AG09319 (cell line): ENCODE measurements at regions not wholly inside any gene's neighbourhood (a gene's known extent, or its start where the extent isn't known, plus 50 kb on each side); places are given as distances from the start of the nearest gene placed in this dataset.

Source experiments
- DNase-seq: peaks from one replicate; pipeline ENCODE4 v3.0.0-alpha.2; 2010; ENCODE audit warnings: low read depth; ENCODE audit errors: extremely low read depth
- TF ChIP-seq, protein P1 (sequence below): IDR thresholded peaks from 2 replicates; pipeline ENCODE4 v1.5.1; 2011; ENCODE audit warnings: low read depth, mild to moderate bottlenecking, inconsistent platforms, low read length, moderate library complexity

DNA sequence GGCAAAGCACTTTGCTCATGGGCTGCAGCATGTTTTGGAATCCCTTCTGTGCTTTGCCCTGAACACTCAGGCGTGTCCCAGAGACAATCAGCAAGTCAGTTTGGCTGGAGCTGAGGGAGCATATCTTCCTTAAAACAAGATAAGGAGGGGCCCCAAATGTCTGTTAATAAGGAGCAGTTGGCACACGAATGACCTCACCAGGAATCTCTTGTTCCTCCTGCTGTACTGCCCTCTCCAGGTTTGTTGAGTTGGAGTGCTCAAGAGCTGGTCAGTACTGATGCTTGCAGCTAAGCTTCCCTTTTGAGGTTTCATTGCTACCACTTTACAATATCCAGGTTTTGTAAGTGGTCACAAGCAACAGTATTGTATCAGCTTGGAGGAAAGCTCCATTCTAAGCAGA is 101.3 kb upstream of the EGFLAM start:
- TF ChIP-seq, protein P1, sequence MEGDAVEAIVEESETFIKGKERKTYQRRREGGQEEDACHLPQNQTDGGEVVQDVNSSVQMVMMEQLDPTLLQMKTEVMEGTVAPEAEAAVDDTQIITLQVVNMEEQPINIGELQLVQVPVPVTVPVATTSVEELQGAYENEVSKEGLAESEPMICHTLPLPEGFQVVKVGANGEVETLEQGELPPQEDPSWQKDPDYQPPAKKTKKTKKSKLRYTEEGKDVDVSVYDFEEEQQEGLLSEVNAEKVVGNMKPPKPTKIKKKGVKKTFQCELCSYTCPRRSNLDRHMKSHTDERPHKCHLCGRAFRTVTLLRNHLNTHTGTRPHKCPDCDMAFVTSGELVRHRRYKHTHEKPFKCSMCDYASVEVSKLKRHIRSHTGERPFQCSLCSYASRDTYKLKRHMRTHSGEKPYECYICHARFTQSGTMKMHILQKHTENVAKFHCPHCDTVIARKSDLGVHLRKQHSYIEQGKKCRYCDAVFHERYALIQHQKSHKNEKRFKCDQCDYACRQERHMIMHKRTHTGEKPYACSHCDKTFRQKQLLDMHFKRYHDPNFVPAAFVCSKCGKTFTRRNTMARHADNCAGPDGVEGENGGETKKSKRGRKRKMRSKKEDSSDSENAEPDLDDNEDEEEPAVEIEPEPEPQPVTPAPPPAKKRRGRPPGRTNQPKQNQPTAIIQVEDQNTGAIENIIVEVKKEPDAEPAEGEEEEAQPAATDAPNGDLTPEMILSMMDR, result no peak
- DNase-seq, result no peak

DNA sequence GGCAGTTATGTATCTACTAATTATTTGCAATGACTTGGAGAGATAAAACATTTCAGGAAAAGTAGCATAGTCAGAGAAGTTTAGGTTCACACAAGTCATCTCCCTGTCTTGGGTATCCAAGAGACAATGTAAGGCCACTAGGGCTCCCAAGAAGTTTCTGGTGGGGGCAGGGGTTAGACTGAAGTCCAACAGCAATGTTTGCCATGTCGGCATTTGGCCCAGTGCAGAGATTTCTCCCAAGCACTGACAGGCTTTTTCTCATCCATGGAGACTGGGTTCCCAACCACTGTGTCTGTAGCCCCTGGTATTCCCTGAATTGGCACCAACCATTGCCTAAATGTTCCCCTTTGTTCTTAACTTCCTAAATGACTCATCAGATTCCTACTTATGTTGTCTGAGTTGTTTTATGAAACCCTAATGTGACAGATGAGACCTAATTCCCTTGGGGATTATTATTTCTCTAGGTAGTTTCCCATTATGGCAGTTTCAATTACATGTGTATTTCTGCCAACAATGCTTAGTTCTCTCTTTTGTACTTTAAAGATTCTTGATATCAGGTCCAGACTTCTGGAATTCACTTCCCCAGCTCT is 103.6 kb upstream of the EGFLAM start:
- DNase-seq, result no peak
- TF ChIP-seq, protein P1, result no peak

DNA sequence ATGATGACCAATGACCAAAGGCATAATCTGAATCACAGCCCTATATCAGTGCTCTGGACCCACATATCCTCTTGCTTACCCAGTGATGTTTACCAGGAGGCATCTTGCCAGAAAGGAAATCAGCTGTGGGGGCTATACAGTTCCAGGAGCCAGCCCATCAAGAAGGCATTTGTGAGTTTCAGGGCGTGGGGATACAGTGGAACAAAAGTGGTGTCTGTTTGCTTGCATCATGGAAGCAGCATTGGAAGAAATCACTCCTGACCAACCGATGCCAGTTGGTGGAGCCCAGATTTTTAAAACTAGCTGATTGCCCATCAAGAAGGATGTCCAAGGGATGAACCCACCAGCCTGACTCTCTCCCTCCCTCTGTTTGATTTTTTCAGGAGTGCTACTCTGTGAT is 106.5 kb upstream of the EGFLAM start:
- TF ChIP-seq, protein P1, result no peak
- DNase-seq, result no peak

DNA sequence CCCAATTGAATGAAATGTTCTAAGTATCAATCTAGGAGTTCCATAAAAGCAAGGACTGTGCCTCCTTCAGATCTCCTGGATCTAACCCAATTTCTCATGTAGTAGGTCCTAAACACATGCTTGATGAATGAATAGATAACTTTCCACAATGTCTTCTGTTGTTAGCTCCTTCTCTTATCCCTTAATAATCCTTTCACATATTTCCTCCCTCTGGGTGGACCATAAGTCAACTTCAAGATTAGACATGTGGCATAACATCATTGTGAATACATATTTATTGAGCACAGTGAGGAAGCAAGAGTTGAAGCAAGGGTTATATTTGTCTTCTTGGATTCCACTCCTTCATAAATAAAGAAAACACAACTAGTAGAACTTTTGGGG is 108.6 kb upstream of the EGFLAM start:
- TF ChIP-seq, protein P1, result no peak
- DNase-seq, result no peak

- TF ChIP-seq, protein P1, result no peak
- DNase-seq, result no peak
Observed at GRCh38 chr5:38148021-38148625, 110.2 kb upstream of the EGFLAM start.

- no peak for DNase-seq
- TF ChIP-seq, protein P1, result no peak
Observed at GRCh38 chr5:38143384-38143783, 115.0 kb upstream of the EGFLAM start.

DNA sequence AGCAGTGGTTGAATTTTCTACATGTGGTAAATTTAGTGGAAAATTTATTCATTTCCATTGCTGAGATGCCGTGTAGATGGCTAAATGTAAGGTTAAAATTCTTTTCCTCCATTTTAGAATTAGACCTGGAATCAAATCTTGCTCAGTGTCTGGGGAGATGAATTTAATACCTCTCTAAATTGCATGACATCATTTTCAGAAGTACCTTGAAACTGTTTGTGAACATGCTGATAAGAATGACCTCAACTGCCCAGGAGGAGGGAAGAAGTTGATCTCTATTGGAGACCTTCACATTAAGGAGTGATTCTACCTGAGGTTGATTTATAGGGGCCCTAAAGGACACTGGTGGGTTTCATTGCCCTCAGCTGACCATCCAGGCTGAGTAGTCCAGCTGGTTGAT is 116.7 kb upstream of the EGFLAM start:
- DNase-seq, result no peak
- TF ChIP-seq, protein P1, result no peak
